Parathyroid adenoma (tissue), 2 donors: ENCODE measurements at regions not wholly inside any gene's neighbourhood (a gene's known extent, or its start where the extent isn't known, plus 50 kb on each side); places are given as distances from the start of the nearest gene placed in this dataset.
"Not testable (repeated sequence)": the region's sequence is repeated elsewhere in the genome, so short reads cannot be mapped to it uniquely, and the experiment has no call there.

Experiments used
- H2AFZ ChIP-seq: fragments of 300-600 bp; sonication (generic); one replicate; pipeline ENCODE4 v1.7.0; 2017; ENCODE audit warnings: antibody characterized with exemption, mild to moderate bottlenecking
- H3K27ac ChIP-seq: fragments of 300-600 bp; sonication (generic); one replicate; pipeline ENCODE4 v1.7.0; 2017
- H3K27me3 ChIP-seq: fragments of 300-600 bp; sonication (generic); one replicate; pipeline ENCODE4 v1.7.0; 2017; ENCODE audit warnings: low read length; ENCODE audit not compliant: control insufficient read depth, insufficient read depth
- H3K36me3 ChIP-seq: fragments of 300-600 bp; sonication (generic); one replicate; pipeline ENCODE4 v1.7.0; 2017; ENCODE audit warnings: low read length; ENCODE audit not compliant: control insufficient read depth, insufficient read depth
- H3K4me1 ChIP-seq: fragments of 300-600 bp; sonication (generic); one replicate; pipeline ENCODE4 v1.7.0; 2017; ENCODE audit warnings: control low read depth
- H3K4me2 ChIP-seq: fragments of 300-600 bp; sonication (generic); one replicate; pipeline ENCODE4 v1.7.0; 2017; ENCODE audit warnings: low read length
- H3K4me3 ChIP-seq: fragments of 300-600 bp; sonication (generic); one replicate; pipeline ENCODE4 v1.7.0; 2017; ENCODE audit warnings: low read depth, low read length
- H3K79me2 ChIP-seq: fragments of 300-600 bp; sonication (generic); one replicate; pipeline ENCODE4 v1.7.0; 2017; ENCODE audit warnings: control low read depth
- H3K9ac ChIP-seq: fragments of 300-600 bp; sonication (generic); one replicate; pipeline ENCODE4 v1.7.0; 2017; ENCODE audit warnings: mild to moderate bottlenecking
- H3K9me3 ChIP-seq: fragments of 300-600 bp; sonication (generic); one replicate; pipeline ENCODE4 v1.7.0; 2017; ENCODE audit warnings: low read length; ENCODE audit not compliant: control insufficient read depth
- CTCF ChIP-seq: fragments of 300-600 bp; sonication (generic); IDR thresholded peaks from one replicate; pipeline ENCODE4 v1.7.0; 2017; ENCODE audit warnings: antibody characterized with exemption, mild to moderate bottlenecking
- donor health status: primary hyperparathyroidism.

- Histone ChIP-seq H2AFZ (no peak overlapping the region), H3K79me2 (no peaks in the 10 kb centered on the region), H3K9me3 (no peaks in the 10 kb centered on the region), H3K4me2 (no peak overlapping the region), H3K4me3 (no peak overlapping the region), H3K9ac (no peak overlapping the region), H3K27me3 (no peaks in the 10 kb centered on the region), H3K27ac (no peak overlapping the region), H3K4me1 (no peaks in the 10 kb centered on the region), H3K36me3 (no peaks in the 10 kb centered on the region)
- TF ChIP-seq CTCF, result no peak
Measured at GRCh38 chr4:114251020-114251419, 271.6 kb upstream of the ARSJ start.

DNA sequence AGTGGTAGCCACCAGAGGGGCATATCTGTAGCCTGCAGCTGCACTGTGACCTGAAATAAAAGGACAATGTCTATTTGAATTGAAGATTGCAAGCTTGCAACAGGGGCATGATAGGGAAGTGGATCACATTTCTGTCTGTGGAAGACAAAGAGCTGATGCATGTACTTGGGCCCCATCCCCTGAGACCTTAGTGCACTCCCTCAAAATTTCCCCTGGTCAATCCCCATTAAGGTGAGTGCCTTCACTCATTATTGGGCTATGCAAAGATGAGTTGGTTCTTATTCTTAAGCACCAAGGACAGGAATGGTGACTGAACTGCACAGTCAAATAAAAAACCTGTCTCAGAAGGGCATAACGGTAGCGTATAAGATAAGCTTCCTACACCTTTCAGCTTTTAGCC is 273.1 kb upstream of the ARSJ start:
- Histone ChIP-seq H3K9ac (no peak overlapping the region), H2AFZ (no peak overlapping the region), H3K27me3 (no peaks in the 10 kb centered on the region), H3K4me1 (no peaks in the 10 kb centered on the region), H3K4me3 (no peak overlapping the region), H3K27ac (no peak overlapping the region), H3K9me3 (no peaks in the 10 kb centered on the region), H3K36me3 (no peaks in the 10 kb centered on the region), H3K4me2 (no peak overlapping the region), H3K79me2 (no peaks in the 10 kb centered on the region)
- TF ChIP-seq CTCF, result no peak

DNA sequence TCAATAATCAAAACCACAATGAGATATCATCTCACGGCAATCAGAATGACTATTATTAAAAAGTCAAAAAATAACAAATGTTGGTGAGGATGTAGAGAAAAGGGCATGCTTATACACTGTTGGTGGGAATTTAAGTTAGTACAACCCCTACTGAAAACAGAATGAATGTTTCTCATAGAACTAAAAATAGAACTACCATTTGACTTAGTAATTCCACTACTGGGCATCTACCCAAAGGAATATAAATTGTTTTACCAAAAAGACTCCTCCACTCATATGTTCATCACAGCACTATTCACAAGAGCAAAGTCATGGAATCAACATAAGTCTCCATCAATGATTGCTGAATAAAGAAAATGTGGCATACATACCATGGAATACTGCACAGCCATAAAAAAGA is 278.1 kb upstream of the ARSJ start:
- H2AFZ ChIP-seq, result no peak overlapping the region
- no peaks in the 10 kb centered on the region for H3K9me3 ChIP-seq
- H3K4me2 ChIP-seq, result no peak overlapping the region
- no peak overlapping the region for H3K4me3 ChIP-seq
- H3K4me1 ChIP-seq, result no peaks in the 10 kb centered on the region
- TF ChIP-seq CTCF, result no peak
- H3K27me3 ChIP-seq, result no peaks in the 10 kb centered on the region
- H3K27ac ChIP-seq, result no peak overlapping the region
- no peak overlapping the region for H3K9ac ChIP-seq
- H3K79me2 ChIP-seq, result no peaks in the 10 kb centered on the region
- H3K36me3 ChIP-seq, result no peaks in the 10 kb centered on the region

GRCh38 chr4:114262421-114262820 is 283.0 kb upstream of the ARSJ start:
- H3K9ac ChIP-seq, result not testable (repeated sequence)

DNA sequence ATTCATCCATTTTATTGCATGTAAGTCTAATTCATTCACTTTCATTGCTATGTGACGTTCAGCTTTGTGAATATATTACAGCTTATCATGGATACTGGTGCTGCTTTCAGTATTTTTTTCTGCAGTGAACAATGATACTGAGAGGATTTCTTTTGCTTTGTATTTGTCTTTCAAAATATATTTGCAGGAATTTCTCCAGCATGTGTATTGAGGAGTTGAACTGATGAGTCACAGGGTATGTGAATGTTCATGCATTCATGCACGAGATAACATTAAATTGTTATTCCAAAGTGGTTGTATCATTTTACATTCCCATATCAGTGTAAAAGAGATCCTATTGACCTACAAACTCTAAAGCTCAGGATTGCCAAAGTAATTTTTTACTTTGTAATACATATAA is 283.8 kb upstream of the ARSJ start:
- H3K27me3 ChIP-seq, result no peaks in the 10 kb centered on the region
- no peak overlapping the region for H3K4me2 ChIP-seq
- TF ChIP-seq CTCF, result no peak
- no peak overlapping the region for H3K27ac ChIP-seq
- H3K4me3 ChIP-seq, result no peak overlapping the region
- H3K36me3 ChIP-seq, result no peaks in the 10 kb centered on the region
- H3K9ac ChIP-seq, result no peak overlapping the region
- no peak overlapping the region for H2AFZ ChIP-seq
- H3K79me2 ChIP-seq, result no peaks in the 10 kb centered on the region
- H3K4me1 ChIP-seq, result no peaks in the 10 kb centered on the region
- H3K9me3 ChIP-seq, result no peaks in the 10 kb centered on the region

More at GRCh38 chr4:114262421-114262820, 283.0 kb upstream of the ARSJ start:
- H2AFZ ChIP-seq, H3K4me2 ChIP-seq, H3K27me3 ChIP-seq, H3K9me3 ChIP-seq, H3K4me3 ChIP-seq, H3K79me2 ChIP-seq, H3K4me1 ChIP-seq, H3K27ac ChIP-seq, H3K36me3 ChIP-seq: not testable (repeated sequence)
